Stimulated activated CD8-positive, alpha-beta memory T cell treated with anti-CD3 and anti-CD28 coated beads, Interleukin-15, amount 100 ng/mL, for 4 hours (primary cell): ENCODE measurements at regions not wholly inside any gene's neighbourhood (a gene's known extent, or its start where the extent isn't known, plus 50 kb on each side); places are given as distances from the start of the nearest gene placed in this dataset.

Source experiments
- DNase-seq, 2 donors: peaks; one replicate each; pipeline ENCODE4 v3.0.0-alpha.2; 2020; ENCODE audit warnings: low read depth in 2 of 2

GRCh38 chr7:32179567-32179966 is 109.4 kb upstream of the PDE1C start:
- no peak for DNase-seq

GRCh38 chr7:32178677-32179366 is 108.6 kb upstream of the PDE1C start:
- no peak for DNase-seq

- no peak for DNase-seq
Measured at GRCh38 chr7:32177232-32177631, 107.0 kb upstream of the PDE1C start.

GRCh38 chr7:32175099-32175498 is 104.9 kb upstream of the PDE1C start:
- no peak for DNase-seq

GRCh38 chr7:32171248-32171647 is 101.0 kb upstream of the PDE1C start:
- no peak for DNase-seq

GRCh38 chr7:32170838-32171237 is 100.6 kb upstream of the PDE1C start:
- DNase-seq: no peak

- DNase-seq: no peak
Measured at GRCh38 chr7:32169228-32169627, 99.0 kb upstream of the PDE1C start.

GRCh38 chr7:32167815-32168214 is 97.6 kb upstream of the PDE1C start:
- DNase-seq: no peak

GRCh38 chr7:32167256-32167655 is 97.0 kb upstream of the PDE1C start:
- no peak for DNase-seq

- no peak for DNase-seq
Measured at GRCh38 chr7:32164341-32164996, 94.3 kb upstream of the PDE1C start.

GRCh38 chr7:32163896-32164295 is 93.7 kb upstream of the PDE1C start:
- no peak for DNase-seq

GRCh38 chr7:32163141-32163806 is 93.1 kb upstream of the PDE1C start:
- no peak for DNase-seq

- DNase-seq: no peak
Measured at GRCh38 chr7:32161708-32162107, 91.5 kb upstream of the PDE1C start.

GRCh38 chr7:32158751-32159745 is 88.8 kb upstream of the PDE1C start:
- no peak for DNase-seq

- DNase-seq: no peak
Measured at GRCh38 chr7:32158076-32158475, 87.9 kb upstream of the PDE1C start.

GRCh38 chr7:32155712-32156111 is 85.5 kb upstream of the PDE1C start:
- no peak for DNase-seq

GRCh38 chr7:32154797-32155196 is 84.6 kb upstream of the PDE1C start:
- DNase-seq: no peak

- no peak for DNase-seq
Measured at GRCh38 chr7:32153006-32153405, 82.8 kb upstream of the PDE1C start.

- no peak for DNase-seq
Measured at GRCh38 chr7:32152576-32152975, 82.4 kb upstream of the PDE1C start.

GRCh38 chr7:32150589-32150988 is 80.4 kb upstream of the PDE1C start:
- DNase-seq: no peak

GRCh38 chr7:32150039-32150438 is 79.8 kb upstream of the PDE1C start:
- no peak for DNase-seq
